Caco-2 (cell line): ENCODE measurements at regions not wholly inside any gene's neighbourhood (a gene's known extent, or its start where the extent isn't known, plus 50 kb on each side); places are given as distances from the start of the nearest gene placed in this dataset.

ENCODE experiments used
- BruUV-seq: library from RNA; stranded (reverse); fragments of 400-500 nt; replicated peaks from 2 replicates; lab custom pipeline; 2021; lab: Mats Ljungman, UMichigan
- CTCF ChIA-PET: fragments of 300-600 bp; sonication (Branson Sonifier 250); formaldehyde crosslinking; loops from one replicate; lab custom pipeline; 2022; ENCODE audit warnings: antibody characterized with exemption; lab: Charles Lee
- POLR2A ChIA-PET: fragments of 300-600 bp; sonication (Branson Sonifier 250); formaldehyde crosslinking; loops from one replicate; lab custom pipeline; 2022; ENCODE audit warnings: antibody characterized with exemption; lab: Charles Lee
- DNase-seq, 2 experiments: peaks; one replicate each; pipeline versions ENCODE4 v3.0.0 to v3.0.0-alpha.2; 2020 to 2022
- H3K27me3 ChIP-seq: replicated peaks from 2 replicates; pipeline ENCODE4 v1.6.0; 2011; ENCODE audit warnings: low read length; ENCODE audit not compliant: control insufficient read depth, insufficient read depth
- H3K36me3 ChIP-seq: 2 replicates; pipeline ENCODE4 v1.5.1; 2011; ENCODE audit warnings: low read length; ENCODE audit not compliant: control insufficient read depth, insufficient read depth
- H3K4me1 ChIP-seq: fragments of 250-450 bp; sonication (Bioruptor Pico); 2 replicates; pipeline ENCODE4 v1.5.1; 2020; ENCODE audit warnings: mild to moderate bottlenecking
- H3K4me3 ChIP-seq: 2 replicates; pipeline ENCODE4 v1.5.1; 2011; ENCODE audit warnings: low read depth, mild to moderate bottlenecking, control low read depth, low read length
- H3K9me3 ChIP-seq: fragments of 250-450 bp; sonication (Bioruptor Pico); 2 replicates; pipeline ENCODE4 v1.5.1; 2020; ENCODE audit warnings: mild to moderate bottlenecking, moderate library complexity
- H3K27ac Mint-ChIP-seq: one replicate; pipeline ENCODE4 v1.8.0; 2022; ENCODE audit warnings: mixed read lengths; ENCODE audit not compliant: unreplicated experiment
- H3K27me3 Mint-ChIP-seq: one replicate; pipeline ENCODE4 v1.8.0; 2022; ENCODE audit warnings: mixed read lengths; ENCODE audit not compliant: insufficient read depth, unreplicated experiment
- H3K36me3 Mint-ChIP-seq: one replicate; pipeline ENCODE4 v1.8.0; 2022; ENCODE audit warnings: mild to moderate bottlenecking, mixed read lengths; ENCODE audit not compliant: insufficient read depth, unreplicated experiment
- H3K4me1 Mint-ChIP-seq: one replicate; pipeline ENCODE4 v1.8.0; 2022; ENCODE audit warnings: low read depth, mixed read lengths; ENCODE audit not compliant: unreplicated experiment
- H3K4me3 Mint-ChIP-seq: one replicate; pipeline ENCODE4 v1.8.0; 2022; ENCODE audit warnings: mild to moderate bottlenecking, moderate library complexity, mixed read lengths; ENCODE audit not compliant: unreplicated experiment
- H3K9me3 Mint-ChIP-seq: one replicate; pipeline ENCODE4 v1.8.0; 2022; ENCODE audit warnings: mixed read lengths; ENCODE audit not compliant: unreplicated experiment
- intact Hi-C: fragments of 100-400 bp; cut with micrococcal nuclease; formaldehyde crosslinking; loops from one replicate; pipeline ENCODE4 v1.10.0; 2022; ENCODE audit not compliant: unreplicated experiment
- TF ChIP-seq, protein P1 (sequence below), 2 experiments: fragments of 200-600 bp in 1 of 2; IDR thresholded peaks; 1 replicate in 1 of 2; 2 replicates in 1 of 2; pipeline versions ENCODE4 v1.5.1 to v1.8.0; 2011 to 2022; ENCODE audit warnings: antibody characterized with exemption in 1 of 2, control low read depth in 1 of 2, inconsistent platforms in 1 of 2, low read depth in 1 of 2, low read length in 1 of 2, mild to moderate bottlenecking in 1 of 2, moderate library complexity in 1 of 2; ENCODE audit not compliant: insufficient read depth in 1 of 2, severe bottlenecking in 1 of 2, unreplicated experiment in 1 of 2

DNA sequence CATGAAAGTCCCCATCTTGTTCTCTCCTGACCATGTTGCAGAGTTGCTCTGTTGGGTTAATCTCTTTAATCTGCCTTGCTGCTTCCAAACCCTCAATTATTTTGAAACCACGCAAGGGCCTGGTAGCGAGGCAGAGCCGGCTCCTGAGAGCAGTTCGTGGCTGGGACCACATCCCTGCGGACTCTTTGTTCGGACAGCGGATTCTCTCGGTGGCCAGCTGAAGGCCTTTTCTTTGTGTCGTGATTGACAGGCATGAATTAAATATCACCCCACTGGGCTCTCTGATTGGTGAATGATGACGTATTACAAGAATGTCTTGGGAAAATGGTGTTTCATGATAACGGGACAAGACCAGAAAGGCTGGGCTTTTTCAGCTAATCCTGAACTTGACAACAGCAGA, 66.9 kb upstream of the ARHGAP21 start:
- no peak overlapping the region for H3K27ac Mint-ChIP-seq
- no peak overlapping the region for H3K4me3 ChIP-seq
- TF ChIP-seq, protein P1, sequence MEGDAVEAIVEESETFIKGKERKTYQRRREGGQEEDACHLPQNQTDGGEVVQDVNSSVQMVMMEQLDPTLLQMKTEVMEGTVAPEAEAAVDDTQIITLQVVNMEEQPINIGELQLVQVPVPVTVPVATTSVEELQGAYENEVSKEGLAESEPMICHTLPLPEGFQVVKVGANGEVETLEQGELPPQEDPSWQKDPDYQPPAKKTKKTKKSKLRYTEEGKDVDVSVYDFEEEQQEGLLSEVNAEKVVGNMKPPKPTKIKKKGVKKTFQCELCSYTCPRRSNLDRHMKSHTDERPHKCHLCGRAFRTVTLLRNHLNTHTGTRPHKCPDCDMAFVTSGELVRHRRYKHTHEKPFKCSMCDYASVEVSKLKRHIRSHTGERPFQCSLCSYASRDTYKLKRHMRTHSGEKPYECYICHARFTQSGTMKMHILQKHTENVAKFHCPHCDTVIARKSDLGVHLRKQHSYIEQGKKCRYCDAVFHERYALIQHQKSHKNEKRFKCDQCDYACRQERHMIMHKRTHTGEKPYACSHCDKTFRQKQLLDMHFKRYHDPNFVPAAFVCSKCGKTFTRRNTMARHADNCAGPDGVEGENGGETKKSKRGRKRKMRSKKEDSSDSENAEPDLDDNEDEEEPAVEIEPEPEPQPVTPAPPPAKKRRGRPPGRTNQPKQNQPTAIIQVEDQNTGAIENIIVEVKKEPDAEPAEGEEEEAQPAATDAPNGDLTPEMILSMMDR (IDR thresholded peaks at IDR 0.05; ENCODE audit: insufficient read depth in 1 of 2, low read depth in 1 of 2, low read length in 1 of 2, severe bottlenecking in 1 of 2, unreplicated experiment in 1 of 2) = no peak
- DNase-seq = no peak
- no peaks in the 10 kb centered on the region for H3K27me3 Mint-ChIP-seq
- H3K4me1 ChIP-seq = no peaks in the 10 kb centered on the region
- H3K9me3 ChIP-seq = no peaks in the 10 kb centered on the region
- H3K36me3 ChIP-seq = no peaks in the 10 kb centered on the region
- CTCF ChIA-PET = interaction anchor here (0.5 kb wide), 1 partner anchor 54 kb away, joined by 4 read pairs; no protein-coding TSS in a partner anchor
- POLR2A ChIA-PET = no interaction called here
- H3K4me1 Mint-ChIP-seq = no peaks in the 10 kb centered on the region
- H3K27me3 ChIP-seq = no peaks in the 10 kb centered on the region
- H3K9me3 Mint-ChIP-seq = peaks cover 6% of the 10 kb centered on the region
- no peak overlapping the region for H3K4me3 Mint-ChIP-seq
- intact Hi-C loops = no loop called here
- BruUV-seq = no TSS peak
- no peaks in the 10 kb centered on the region for H3K36me3 Mint-ChIP-seq

- ChIA-PET POLR2A (no interaction called here), CTCF (no interaction called here)
- Mint-ChIP-seq H3K4me3 (no peak overlapping the region), H3K4me1 (no peaks in the 10 kb centered on the region), H3K9me3 (peaks cover 4% of the 10 kb centered on the region), H3K27ac (no peak overlapping the region), H3K27me3 (no peaks in the 10 kb centered on the region), H3K36me3 (no peaks in the 10 kb centered on the region)
- DNase-seq = no peak
- no peaks in the 10 kb centered on the region for H3K4me1 ChIP-seq
- H3K9me3 ChIP-seq = no peaks in the 10 kb centered on the region
- H3K36me3 ChIP-seq = no peaks in the 10 kb centered on the region
- no peaks in the 10 kb centered on the region for H3K27me3 ChIP-seq
- BruUV-seq = no TSS peak
- H3K4me3 ChIP-seq = no peak overlapping the region
- TF ChIP-seq, protein P1 (IDR thresholded peaks at IDR 0.05; ENCODE audit: insufficient read depth in 1 of 2, low read depth in 1 of 2, low read length in 1 of 2, severe bottlenecking in 1 of 2, unreplicated experiment in 1 of 2) = no peak
- intact Hi-C loops = no loop called here
Observed at GRCh38 chr10:24790073-24790472, 66.4 kb upstream of the ARHGAP21 start.

- no peaks in the 10 kb centered on the region for H3K4me1 Mint-ChIP-seq
- intact Hi-C loops = no loop called here
- H3K27me3 ChIP-seq = no peaks in the 10 kb centered on the region
- H3K27me3 Mint-ChIP-seq = no peaks in the 10 kb centered on the region
- TF ChIP-seq, protein P1 (IDR thresholded peaks at IDR 0.05; ENCODE audit: insufficient read depth in 1 of 2, low read depth in 1 of 2, low read length in 1 of 2, severe bottlenecking in 1 of 2, unreplicated experiment in 1 of 2) = no peak
- no peak for DNase-seq
- POLR2A ChIA-PET = no interaction called here
- no peak overlapping the region for H3K4me3 ChIP-seq
- BruUV-seq = no TSS peak
- no peak overlapping the region for H3K27ac Mint-ChIP-seq
- CTCF ChIA-PET = no interaction called here
- H3K9me3 ChIP-seq = no peaks in the 10 kb centered on the region
- H3K4me3 Mint-ChIP-seq = no peak overlapping the region
- no peaks in the 10 kb centered on the region for H3K36me3 Mint-ChIP-seq
- H3K36me3 ChIP-seq = no peaks in the 10 kb centered on the region
- H3K4me1 ChIP-seq = no peaks in the 10 kb centered on the region
- H3K9me3 Mint-ChIP-seq = no peaks in the 10 kb centered on the region
Observed at GRCh38 chr10:24784923-24785322, 61.2 kb upstream of the ARHGAP21 start.
